H9 (cell line): ENCODE measurements at regions not wholly inside any gene's neighbourhood (a gene's known extent, or its start where the extent isn't known, plus 50 kb on each side); places are given as distances from the start of the nearest gene placed in this dataset.

Experiments
- DNase-seq: peaks from one replicate; pipeline ENCODE4 v3.0.0-alpha.2; 2017
- H2AFZ ChIP-seq: one replicate; pipeline ENCODE4 v1.6.1; 2013; ENCODE audit warnings: mild to moderate bottlenecking, low read length, control low read depth, moderate library complexity
- H2AK5ac ChIP-seq: 2 replicates; pipeline ENCODE4 v1.6.1; 2013; ENCODE audit warnings: low read length, control low read depth, mixed read lengths; ENCODE audit not compliant: insufficient read length
- H2BK120ac ChIP-seq: one replicate; pipeline ENCODE4 v1.6.1; 2013; ENCODE audit warnings: low read depth, mild to moderate bottlenecking, low read length, control low read depth, inconsistent platforms; ENCODE audit not compliant: poor library complexity, severe bottlenecking
- H2BK12ac ChIP-seq: 2 replicates; pipeline ENCODE4 v1.6.1; 2013; ENCODE audit warnings: low read length, control low read depth, mixed read lengths, low read depth; ENCODE audit not compliant: insufficient read length
- H2BK15ac ChIP-seq: 2 replicates; pipeline ENCODE4 v1.6.1; 2013; ENCODE audit warnings: low read depth, low read length, control low read depth
- H2BK20ac ChIP-seq: one replicate; pipeline ENCODE4 v1.6.1; 2013; ENCODE audit warnings: low read depth, mild to moderate bottlenecking, low read length, control low read depth, inconsistent platforms; ENCODE audit not compliant: poor library complexity, severe bottlenecking
- H2BK5ac ChIP-seq: 2 replicates; pipeline ENCODE4 v1.6.1; 2013; ENCODE audit warnings: low read length, control low read depth, mixed read lengths; ENCODE audit not compliant: insufficient read length
- H3K14ac ChIP-seq: 2 replicates; pipeline ENCODE4 v1.6.1; 2013; ENCODE audit warnings: low read length, control low read depth; ENCODE audit not compliant: insufficient read depth
- H3K18ac ChIP-seq: 2 replicates; pipeline ENCODE4 v1.6.1; 2013; ENCODE audit warnings: low read depth, mild to moderate bottlenecking, mixed read lengths, low read length, control low read depth; ENCODE audit not compliant: insufficient read length
- H3K23ac ChIP-seq: 2 replicates; pipeline ENCODE4 v1.6.1; 2013; ENCODE audit warnings: low read length, control low read depth, mixed read lengths, low read depth; ENCODE audit not compliant: insufficient read length
- H3K23me2 ChIP-seq: 2 replicates; pipeline ENCODE4 v1.6.1; 2013; ENCODE audit warnings: low read depth, mild to moderate bottlenecking, mixed read lengths, low read length, control low read depth; ENCODE audit not compliant: insufficient read length, poor library complexity, severe bottlenecking
- H3K27ac ChIP-seq: 2 replicates; pipeline ENCODE4 v1.5.1; 2013; ENCODE audit warnings: low read length, control low read depth, mixed read lengths, low read depth; ENCODE audit not compliant: insufficient read length
- H3K27me3 ChIP-seq: 2 replicates; pipeline ENCODE4 v1.6.1; 2013; ENCODE audit warnings: low read length, control low read depth, inconsistent platforms; ENCODE audit not compliant: insufficient read depth
- H3K4ac ChIP-seq: 2 replicates; pipeline ENCODE4 v1.6.1; 2013; ENCODE audit warnings: low read depth, mild to moderate bottlenecking, control low read depth, inconsistent platforms, low read length, moderate library complexity
- H3K4me1 ChIP-seq: 2 replicates; pipeline ENCODE4 v1.6.1; 2013; ENCODE audit warnings: low read length, control low read depth, inconsistent platforms; ENCODE audit not compliant: insufficient read depth
- H3K4me2 ChIP-seq: 2 replicates; pipeline ENCODE4 v1.6.1; 2013; ENCODE audit warnings: low read length, control low read depth, mixed read lengths; ENCODE audit not compliant: insufficient read length, insufficient read depth
- H3K56ac ChIP-seq: 2 replicates; pipeline ENCODE4 v1.6.1; 2013; ENCODE audit warnings: low read depth, mild to moderate bottlenecking, mixed read lengths, low read length, control low read depth; ENCODE audit not compliant: insufficient read length
- H3K79me1 ChIP-seq: 2 replicates; pipeline ENCODE4 v1.6.1; 2013; ENCODE audit warnings: low read depth, mild to moderate bottlenecking, moderate library complexity, low read length, control low read depth, inconsistent platforms; ENCODE audit not compliant: insufficient read depth, poor library complexity, severe bottlenecking
- H3K79me2 ChIP-seq: 2 replicates; pipeline ENCODE4 v1.6.1; 2013; ENCODE audit warnings: low read length, control low read depth, inconsistent platforms; ENCODE audit not compliant: insufficient read depth
- H3K9ac ChIP-seq: 2 replicates; pipeline ENCODE4 v1.6.1; 2013; ENCODE audit warnings: low read length, control low read depth, mixed read lengths; ENCODE audit not compliant: insufficient read length; ENCODE audit errors: extremely low read depth
- H3K9me3 ChIP-seq: one replicate; pipeline ENCODE4 v1.6.1; 2013; ENCODE audit warnings: low read depth, low read length, inconsistent platforms; ENCODE audit not compliant: control insufficient read depth
- H3T11ph ChIP-seq: one replicate; pipeline ENCODE4 v1.6.1; 2013; ENCODE audit warnings: mild to moderate bottlenecking, low read length, control low read depth, inconsistent platforms
- H4K20me1 ChIP-seq: one replicate; pipeline ENCODE4 v1.6.1; 2013; ENCODE audit not compliant: control insufficient read depth, insufficient read length, insufficient read depth
- H4K5ac ChIP-seq: 2 replicates; pipeline ENCODE4 v1.6.1; 2013; ENCODE audit warnings: low read depth, mild to moderate bottlenecking, mixed read lengths, low read length, control low read depth; ENCODE audit not compliant: insufficient read length
- H4K8ac ChIP-seq: replicated peaks from 2 replicates; pipeline ENCODE4 v1.6.1; 2013; ENCODE audit warnings: low read length, control low read depth, mixed read lengths, low read depth; ENCODE audit not compliant: insufficient read length
- H4K91ac ChIP-seq: 2 replicates; pipeline ENCODE4 v1.6.1; 2013; ENCODE audit warnings: low read depth, mild to moderate bottlenecking, moderate library complexity, mixed read lengths, low read length, control low read depth; ENCODE audit not compliant: insufficient read length
- H3K27ac Mint-ChIP-seq, 3 experiments: 2 replicates in 2 of 3; 3 replicates in 1 of 3; pipeline ENCODE4 v1.8.0; 2020 to 2021; ENCODE audit warnings: mixed read lengths in 3 of 3, mild to moderate bottlenecking in 1 of 3, moderate library complexity in 1 of 3
- H3K27me3 Mint-ChIP-seq: 2 replicates; pipeline ENCODE4 v1.8.0; 2021; ENCODE audit warnings: low read depth, mild to moderate bottlenecking, moderate library complexity, mixed read lengths
- H3K36me3 Mint-ChIP-seq, 3 experiments: 2 replicates in 2 of 3; 3 replicates in 1 of 3; pipeline ENCODE4 v1.8.0; 2020 to 2021; ENCODE audit warnings: low read depth in 3 of 3, mixed read lengths in 3 of 3; ENCODE audit not compliant: insufficient read depth in 1 of 3
- H3K4me1 Mint-ChIP-seq, 2 experiments: 2 replicates each; pipeline ENCODE4 v1.8.0; 2020; ENCODE audit warnings: mixed read lengths in 2 of 2
- H3K4me3 Mint-ChIP-seq, 2 experiments: 2 replicates in 1 of 2; 3 replicates in 1 of 2; pipeline ENCODE4 v1.8.0; 2020 to 2021; ENCODE audit warnings: mild to moderate bottlenecking in 2 of 2, mixed read lengths in 2 of 2, moderate library complexity in 1 of 2
- H3K9me3 Mint-ChIP-seq, 2 experiments: 2 replicates in 1 of 2; 3 replicates in 1 of 2; pipeline ENCODE4 v1.8.0; 2020; ENCODE audit warnings: mild to moderate bottlenecking in 2 of 2, mixed read lengths in 2 of 2, moderate library complexity in 1 of 2
- CTCF ChIP-seq: fragments of 200-600 bp; sonication (generic); conservative IDR thresholded peaks from 3 replicates; pipeline ENCODE4 v1.8.0; 2021; ENCODE audit warnings: antibody characterized with exemption, mild to moderate bottlenecking
- WGBS: extraction: QIAGEN DNeasy Blood & Tissue Kit; methylation state at CpG from one replicate; pipeline ENCODE4 v1.1.7; 2013; ENCODE audit warnings: missing lambda C conversion rate, low lambda C conversion rate, mixed read lengths; ENCODE audit not compliant: insufficient read length; ENCODE audit errors: extremely low coverage; 5-methylcytosine and 5-hydroxymethylcytosine counted together

DNA sequence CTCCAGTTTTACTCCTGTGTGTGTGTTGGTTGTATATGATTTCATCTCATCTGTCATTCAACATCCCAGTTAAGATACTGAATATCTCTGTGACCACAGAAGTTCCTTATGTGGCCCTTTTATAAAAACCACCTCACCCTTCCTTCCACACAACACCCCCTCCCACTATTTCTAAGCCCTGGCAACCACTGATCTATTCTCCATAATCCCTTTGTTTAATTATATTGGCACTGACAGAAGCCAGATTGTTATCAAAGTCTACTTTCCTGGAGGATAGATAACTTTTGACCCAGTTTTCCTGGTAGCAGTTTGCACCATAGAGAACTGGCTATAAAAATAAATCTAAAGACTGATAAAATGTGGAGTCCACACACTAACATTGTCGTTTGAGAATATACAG, 902.8 kb downstream of the SLC16A7 start:
- Histone ChIP-seq H2BK15ac (no peak overlapping the region), H3T11ph (no peak overlapping the region), H2BK120ac (no peak overlapping the region), H3K4ac (no peak overlapping the region), H3K18ac (no peak overlapping the region), H2BK12ac (no peak overlapping the region), H4K20me1 (no peaks in the 10 kb centered on the region), H2BK5ac (no peak overlapping the region), H3K27ac (no peak overlapping the region), H3K9ac (no peak overlapping the region), H3K79me1 (no peaks in the 10 kb centered on the region), H3K4me1 (no peaks in the 10 kb centered on the region), H3K9me3 (no peaks in the 10 kb centered on the region), H3K4me2 (no peak overlapping the region), H2AK5ac (no peak overlapping the region), H3K79me2 (no peaks in the 10 kb centered on the region), H3K14ac (no peak overlapping the region), H2BK20ac (no peak overlapping the region), H3K27me3 (no peaks in the 10 kb centered on the region), H2AFZ (no peak overlapping the region), H3K23me2 (no peaks in the 10 kb centered on the region), H3K56ac (no peak overlapping the region), H4K5ac (no peak overlapping the region), H3K23ac (no peak overlapping the region), H4K91ac (no peak overlapping the region), H4K8ac (no peak overlapping the region)
- Mint-ChIP-seq H3K27me3 (no peaks in the 10 kb centered on the region; the same call in 1 of the 2 replicates), H3K9me3 (peaks cover 3 to 10% of the 10 kb centered on the region in 2 experiments; a peak in 4 of 5 replicates), H3K27ac (no peak overlapping the region), H3K4me3 (no peak overlapping the region), H3K36me3 (no peaks in the 10 kb centered on the region), H3K4me1 (no peaks in the 10 kb centered on the region)
- no peak for DNase-seq
- no peak for TF ChIP-seq CTCF
- WGBS, result no CpG with 5 or more reads among the region's 1 CpG
